WERI-Rb-1 (cell line): ENCODE measurements at regions not wholly inside any gene's neighbourhood (a gene's known extent, or its start where the extent isn't known, plus 50 kb on each side); places are given as distances from the start of the nearest gene placed in this dataset.
"Not testable (repeated sequence)": the region's sequence is repeated elsewhere in the genome, so short reads cannot be mapped to it uniquely, and the experiment has no call there.

Experiments used
- DNase-seq: peaks from one replicate; pipeline ENCODE4 v3.0.0-alpha.2; 2020
- H3K27ac ChIP-seq: fragments of 250-450 bp; sonication (Bioruptor Pico); 2 replicates; pipeline ENCODE4 v1.5.1; 2020; ENCODE audit warnings: mild to moderate bottlenecking, moderate library complexity
- H3K27me3 ChIP-seq: fragments of 250-450 bp; sonication (Bioruptor Pico); 2 replicates; pipeline ENCODE4 v1.5.1; 2021; ENCODE audit warnings: mild to moderate bottlenecking, low read depth, moderate library complexity; ENCODE audit not compliant: insufficient read depth, severe bottlenecking
- H3K36me3 ChIP-seq: fragments of 250-450 bp; sonication (Bioruptor Pico); 2 replicates; pipeline ENCODE4 v1.5.1; 2020; ENCODE audit warnings: mild to moderate bottlenecking, moderate library complexity
- H3K4me3 ChIP-seq: 2 replicates; pipeline ENCODE4 v1.5.1; 2011; ENCODE audit warnings: low read depth, mild to moderate bottlenecking, control low read depth, low read length
- H3K9me3 ChIP-seq: fragments of 250-450 bp; sonication (Bioruptor Pico); 2 replicates; pipeline ENCODE4 v1.5.1; 2021; ENCODE audit warnings: mild to moderate bottlenecking, moderate library complexity; ENCODE audit not compliant: severe bottlenecking
- CTCF ChIP-seq: IDR thresholded peaks from 2 replicates; pipeline ENCODE4 v1.5.1; 2011; ENCODE audit warnings: low read depth, mild to moderate bottlenecking, control low read depth, inconsistent platforms, low read length

- H3K36me3 ChIP-seq: no peaks in the 10 kb centered on the region
- no peaks in the 10 kb centered on the region for H3K27me3 ChIP-seq
- no peak for TF ChIP-seq CTCF
- H3K27ac ChIP-seq: no peak overlapping the region
- no peak overlapping the region for H3K4me3 ChIP-seq
- no peaks in the 10 kb centered on the region for H3K9me3 ChIP-seq
- no peak for DNase-seq
Observed at GRCh38 chr5:17738446-17738845, 104.2 kb downstream of the TAF11L14 start.

- Histone ChIP-seq H3K27me3 (no peaks in the 10 kb centered on the region), H3K4me3 (no peak overlapping the region), H3K9me3 (no peaks in the 10 kb centered on the region), H3K36me3 (no peaks in the 10 kb centered on the region), H3K27ac (no peak overlapping the region)
- TF ChIP-seq CTCF: no peak
- DNase-seq: no peak
Observed at GRCh38 chr5:17743580-17744435, 109.5 kb downstream of the TAF11L14 start.

DNA sequence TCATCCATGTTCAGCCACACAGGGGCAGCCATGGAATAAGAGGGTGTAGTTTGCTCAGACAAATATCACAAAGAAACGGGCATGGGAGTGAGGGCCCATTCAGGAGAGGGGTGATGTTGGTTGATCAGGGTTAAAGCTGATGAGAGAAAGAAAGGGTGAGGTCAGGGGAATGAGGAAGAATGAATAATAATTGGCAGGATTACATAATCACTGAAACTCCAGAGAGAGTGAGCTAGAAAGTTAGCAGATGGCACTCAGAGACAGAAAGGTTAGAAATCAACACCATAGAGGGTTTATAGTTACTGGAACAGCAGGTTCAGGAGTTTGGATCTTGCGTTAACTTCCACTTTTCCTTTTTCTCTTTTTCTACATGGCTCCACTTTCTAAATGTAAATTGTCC, 113.9 kb downstream of the TAF11L14 start:
- Histone ChIP-seq H3K4me3 (no peak overlapping the region), H3K27me3 (no peaks in the 10 kb centered on the region), H3K36me3 (no peaks in the 10 kb centered on the region), H3K27ac (no peak overlapping the region), H3K9me3 (no peaks in the 10 kb centered on the region)
- no peak for TF ChIP-seq CTCF
- DNase-seq: no peak

DNA sequence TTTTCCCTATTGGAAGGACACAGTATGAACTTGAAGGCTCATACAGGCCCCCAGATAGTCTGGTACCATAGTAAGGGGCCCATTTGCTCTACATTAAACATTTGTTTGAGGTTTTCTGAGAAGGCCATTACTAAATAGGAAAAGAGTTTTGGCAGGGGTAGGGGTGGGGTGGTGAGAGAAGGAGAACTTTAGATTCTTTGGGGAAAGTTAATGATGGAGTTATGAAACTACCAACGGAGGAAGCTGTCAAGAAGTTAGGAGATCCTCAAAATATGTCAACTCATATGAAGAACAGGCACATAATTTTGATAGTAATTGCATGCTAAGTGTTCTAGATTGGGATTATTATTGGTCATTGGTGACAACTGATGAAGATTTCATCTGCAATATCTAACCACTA, 114.7 kb downstream of the TAF11L14 start:
- no peaks in the 10 kb centered on the region for H3K9me3 ChIP-seq
- DNase-seq: no peak
- H3K36me3 ChIP-seq: no peaks in the 10 kb centered on the region
- H3K4me3 ChIP-seq: no peak overlapping the region
- no peak overlapping the region for H3K27ac ChIP-seq
- no peak for TF ChIP-seq CTCF
- H3K27me3 ChIP-seq: no peaks in the 10 kb centered on the region

- not testable (repeated sequence) for H3K27ac ChIP-seq, H3K36me3 ChIP-seq, H3K9me3 ChIP-seq, H3K4me3 ChIP-seq, H3K27me3 ChIP-seq, DNase-seq
Observed at GRCh38 chr5:17755406-17755805, 121.1 kb downstream of the TAF11L14 start.

DNA sequence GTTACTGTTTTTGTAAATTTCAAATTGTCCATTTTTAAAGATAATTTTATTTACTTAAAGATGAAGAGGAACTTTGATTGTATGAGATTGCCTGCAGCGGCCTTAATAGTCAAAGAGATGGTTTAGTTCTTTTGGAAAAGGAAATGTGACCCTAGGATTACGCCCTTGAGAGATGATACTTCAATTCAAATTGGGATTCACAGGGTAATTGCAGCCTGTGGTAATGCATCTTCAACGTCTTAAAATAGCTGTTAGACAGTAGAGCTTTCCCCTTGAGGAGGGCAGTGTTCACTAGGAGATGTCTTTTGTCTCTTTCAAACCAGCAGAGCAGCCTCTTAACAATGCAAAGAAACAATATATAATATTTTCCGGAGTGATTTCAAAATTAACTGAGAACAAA, 127.1 kb downstream of the TAF11L14 start:
- DNase-seq: no peak
- H3K36me3 ChIP-seq: no peaks in the 10 kb centered on the region
- no peaks in the 10 kb centered on the region for H3K27me3 ChIP-seq
- no peaks in the 10 kb centered on the region for H3K9me3 ChIP-seq
- no peak for TF ChIP-seq CTCF
- no peak overlapping the region for H3K4me3 ChIP-seq
- H3K27ac ChIP-seq: no peak overlapping the region
